Hepatic stellate cell (primary cell): ENCODE measurements at regions not wholly inside any gene's neighbourhood (a gene's known extent, or its start where the extent isn't known, plus 50 kb on each side); places are given as distances from the start of the nearest gene placed in this dataset.

ENCODE experiments used
- DNase-seq: peaks from one replicate; pipeline ENCODE4 v3.0.0; 2011; ENCODE audit warnings: low spot score

GRCh38 chr16:74232806-74233465 lies 63.7 kb upstream of the PSMD7 start:
- DNase-seq, result no peak

- DNase-seq, result no peak
These were observed 66.5 kb upstream of the PSMD7 start for GRCh38 chr16:74230126-74230525.

- DNase-seq, result no peak
These were observed 70.2 kb upstream of the PSMD7 start for GRCh38 chr16:74226338-74226954.

- no peak for DNase-seq
These were observed 71.6 kb upstream of the PSMD7 start for GRCh38 chr16:74224828-74225612.

- no peak for DNase-seq
These were observed 74.8 kb upstream of the PSMD7 start for GRCh38 chr16:74221828-74222227.

- no peak for DNase-seq
These were observed 76.9 kb upstream of the PSMD7 start for GRCh38 chr16:74219706-74220105.

GRCh38 chr16:74218871-74219270 lies 77.7 kb upstream of the PSMD7 start:
- DNase-seq, result no peak

GRCh38 chr16:74216319-74216718 lies 80.3 kb upstream of the PSMD7 start:
- DNase-seq, result no peak

- DNase-seq, result no peak
These were observed 81.4 kb upstream of the PSMD7 start for GRCh38 chr16:74215249-74215648.

GRCh38 chr16:74213372-74213771 lies 83.2 kb upstream of the PSMD7 start:
- DNase-seq, result no peak

GRCh38 chr16:74210245-74210644 lies 86.4 kb upstream of the PSMD7 start:
- DNase-seq, result no peak

- no peak for DNase-seq
These were observed 94.6 kb upstream of the PSMD7 start for GRCh38 chr16:74202009-74202408.

GRCh38 chr16:74201576-74201975 lies 95.0 kb upstream of the PSMD7 start:
- no peak for DNase-seq

GRCh38 chr16:74200921-74201320 lies 95.7 kb upstream of the PSMD7 start:
- DNase-seq, result no peak

- no peak for DNase-seq
These were observed 96.8 kb upstream of the PSMD7 start for GRCh38 chr16:74199842-74200124.

GRCh38 chr16:74199066-74199841 lies 97.4 kb upstream of the PSMD7 start:
- no peak for DNase-seq

GRCh38 chr16:74192281-74192797 lies 104.3 kb upstream of the PSMD7 start:
- DNase-seq, result no peak

- DNase-seq, result no peak
These were observed 106.3 kb upstream of the PSMD7 start for GRCh38 chr16:74190292-74190691.

- no peak for DNase-seq
These were observed 107.8 kb upstream of the PSMD7 start for GRCh38 chr16:74188856-74189255.

GRCh38 chr16:74186561-74186971 lies 110.0 kb upstream of the PSMD7 start:
- DNase-seq, result no peak

- DNase-seq, result no peak
These were observed 111.8 kb upstream of the PSMD7 start for GRCh38 chr16:74184839-74185238.

- no peak for DNase-seq
These were observed 112.8 kb upstream of the PSMD7 start for GRCh38 chr16:74183601-74184360.
